IMR-90 (cell line): ENCODE measurements at regions not wholly inside any gene's neighbourhood (a gene's known extent, or its start where the extent isn't known, plus 50 kb on each side); places are given as distances from the start of the nearest gene placed in this dataset.

Experiments
- BHLHE40 ChIP-seq: fragments of 150-350 bp; IDR thresholded peaks from 2 replicates; pipeline ENCODE4 v1.6.1; 2016; ENCODE audit warnings: mild to moderate bottlenecking, low read depth, low read length
- CEBPB ChIP-seq: IDR thresholded peaks from 2 replicates; pipeline ENCODE4 v1.6.1; 2012; ENCODE audit warnings: low read depth, low read length, improper control_type of control experiment
- CTCF ChIP-seq: conservative IDR thresholded peaks from 2 replicates; pipeline ENCODE4 v1.5.1; 2012; ENCODE audit warnings: mild to moderate bottlenecking, low read depth, low read length, improper control_type of control experiment
- MXI1 ChIP-seq: IDR thresholded peaks from 2 replicates; pipeline ENCODE4 v1.6.1; 2012; ENCODE audit warnings: low read depth, mild to moderate bottlenecking, low read length, moderate library complexity, borderline replicate concordance
- POLR2A ChIP-seq: IDR thresholded peaks from 2 replicates; pipeline ENCODE4 v1.6.1; 2012; ENCODE audit warnings: mild to moderate bottlenecking, low read depth, low read length
- USF2 ChIP-seq: fragments of 150-350 bp; IDR thresholded peaks from 2 replicates; pipeline ENCODE4 v1.6.1; 2017; ENCODE audit warnings: mild to moderate bottlenecking, antibody characterized with exemption, low read length, low read depth

- TF ChIP-seq CTCF = no peak
- TF ChIP-seq USF2 = no peak
- no peak for TF ChIP-seq CEBPB
- no peak for TF ChIP-seq MXI1
- TF ChIP-seq BHLHE40 = no peak
- no peak for TF ChIP-seq POLR2A
Observed at GRCh38 chr7:101739775-101740398, 77.5 kb upstream of the CUX1 start.
